PC-9 (cell line): ENCODE measurements at regions not wholly inside any gene's neighbourhood (a gene's known extent, or its start where the extent isn't known, plus 50 kb on each side); places are given as distances from the start of the nearest gene placed in this dataset.

Source experiments
- CTCF ChIP-seq: fragments of 200-600 bp; sonication (generic); conservative IDR thresholded peaks from 2 replicates; pipeline ENCODE4 v1.6.1; 2017; ENCODE audit warnings: mixed run types, antibody characterized with exemption, mild to moderate bottlenecking, moderate library complexity
- EZH2 ChIP-seq: fragments of 200-600 bp; sonication (generic); IDR thresholded peaks from 2 replicates; pipeline ENCODE4 v1.8.0; 2017; ENCODE audit warnings: antibody characterized with exemption, low read depth

DNA sequence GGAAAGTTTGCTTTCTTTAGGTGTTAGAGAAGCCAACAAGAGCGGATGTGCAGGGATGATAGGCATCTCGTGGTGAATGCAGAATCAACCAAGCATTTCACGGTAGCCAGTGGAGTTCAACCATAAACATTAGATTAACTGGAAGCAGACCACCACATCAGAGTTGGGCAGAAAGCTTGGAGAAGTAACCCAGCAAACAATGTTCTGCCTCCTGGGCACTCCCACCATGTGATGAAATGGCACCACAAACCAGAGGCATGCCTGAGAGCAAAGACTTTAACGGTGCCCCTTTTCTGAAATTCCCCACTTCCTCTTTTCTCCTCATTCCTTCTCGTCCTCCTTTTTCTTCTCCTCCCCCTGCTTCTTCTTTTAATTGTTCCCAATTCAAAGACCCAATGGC, 193.5 kb upstream of the ANKFN1 start:
- TF ChIP-seq CTCF (no peak), EZH2 (no peak)
